Tibial artery (tissue), 4 donors: ENCODE measurements at regions not wholly inside any gene's neighbourhood (a gene's known extent, or its start where the extent isn't known, plus 50 kb on each side); places are given as distances from the start of the nearest gene placed in this dataset.

Source experiments
- DNase-seq, 2 donors: peaks; one replicate each; pipeline ENCODE4 v3.0.0-alpha.2; 2019
- H3K27ac ChIP-seq, 2 donors: fragments of 200-600 bp; sonication (generic) in 1 of 2; 1 replicate in 1 of 2; 2 replicates in 1 of 2; pipeline ENCODE4 v1.5.1; 2018 to 2019; ENCODE audit warnings: mild to moderate bottlenecking in 1 of 2
- H3K27me3 ChIP-seq, 2 donors: fragments of 200-600 bp; sonication (generic) in 1 of 2; one replicate each; pipeline versions ENCODE4 v1.5.1 to v1.6.0; 2016 to 2019
- H3K36me3 ChIP-seq, 3 donors: fragments of 200-600 bp; sonication (generic) in 2 of 3; one replicate each; pipeline ENCODE4 v1.5.1; 2016 to 2019; ENCODE audit warnings: mild to moderate bottlenecking in 2 of 3
- H3K4me1 ChIP-seq, 4 donors: fragments of 200-600 bp; sonication (generic) in 2 of 4; 1 replicate in 3 of 4; 2 replicates in 1 of 4; pipeline ENCODE4 v1.5.1; 2016 to 2019
- H3K4me3 ChIP-seq, 2 donors: fragments of 200-600 bp; sonication (generic) in 1 of 2; 1 replicate in 1 of 2; 2 replicates in 1 of 2; pipeline ENCODE4 v1.5.1; 2018 to 2019; ENCODE audit warnings: mild to moderate bottlenecking in 2 of 2
- H3K9me3 ChIP-seq, 3 donors: fragments of 200-600 bp; sonication (generic) in 1 of 3; one replicate each; pipeline ENCODE4 v1.5.1; 2016 to 2019
- intact Hi-C: fragments of 100-400 bp; cut with DNase I; formaldehyde crosslinking; loops from one replicate; pipeline ENCODE4 v1.15.0; 2023; ENCODE audit warnings: low total_unique reads
- TF ChIP-seq, protein P1 (sequence below), 2 experiments: fragments of 200-600 bp in 1 of 2; fragments of 450-650 bp in 1 of 2; IDR thresholded peaks; one replicate each; pipeline ENCODE4 v1.5.1; 2017 to 2019; ENCODE audit warnings: antibody characterized with exemption in 2 of 2, mild to moderate bottlenecking in 1 of 2, moderate library complexity in 1 of 2

DNA sequence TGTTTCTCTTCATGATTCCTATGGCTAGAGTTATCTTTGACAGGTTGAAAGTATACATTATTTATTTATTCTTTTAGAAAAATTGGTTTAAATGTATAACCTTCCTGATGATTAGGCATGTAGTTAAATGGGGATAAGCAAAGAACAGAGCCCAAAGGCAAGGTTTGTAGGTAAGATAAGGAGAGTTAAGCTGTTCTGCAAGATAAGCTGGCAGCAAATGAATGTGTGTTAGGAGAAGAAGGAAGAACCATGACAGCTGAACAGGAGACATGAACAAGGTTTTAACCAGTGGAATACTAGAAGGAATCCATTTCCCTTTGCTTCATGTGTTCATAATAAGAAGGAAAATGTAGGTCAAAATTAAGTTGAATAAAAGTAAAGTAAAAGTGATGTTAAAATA is 1330.1 kb upstream of the USP15 start:
- no peak overlapping the region for H3K4me3 ChIP-seq
- H3K27ac ChIP-seq, result no peak overlapping the region
- H3K4me1 ChIP-seq, result peaks cover 0 to 5% (median 0%) of the 10 kb centered on the region in 4 donors
- intact Hi-C loops, result no loop called here
- no peaks in the 10 kb centered on the region for H3K27me3 ChIP-seq
- DNase-seq, result no peak
- peaks cover 0 to 9% (median 3%) of the 10 kb centered on the region in 3 donors for H3K9me3 ChIP-seq
- TF ChIP-seq, protein P1, sequence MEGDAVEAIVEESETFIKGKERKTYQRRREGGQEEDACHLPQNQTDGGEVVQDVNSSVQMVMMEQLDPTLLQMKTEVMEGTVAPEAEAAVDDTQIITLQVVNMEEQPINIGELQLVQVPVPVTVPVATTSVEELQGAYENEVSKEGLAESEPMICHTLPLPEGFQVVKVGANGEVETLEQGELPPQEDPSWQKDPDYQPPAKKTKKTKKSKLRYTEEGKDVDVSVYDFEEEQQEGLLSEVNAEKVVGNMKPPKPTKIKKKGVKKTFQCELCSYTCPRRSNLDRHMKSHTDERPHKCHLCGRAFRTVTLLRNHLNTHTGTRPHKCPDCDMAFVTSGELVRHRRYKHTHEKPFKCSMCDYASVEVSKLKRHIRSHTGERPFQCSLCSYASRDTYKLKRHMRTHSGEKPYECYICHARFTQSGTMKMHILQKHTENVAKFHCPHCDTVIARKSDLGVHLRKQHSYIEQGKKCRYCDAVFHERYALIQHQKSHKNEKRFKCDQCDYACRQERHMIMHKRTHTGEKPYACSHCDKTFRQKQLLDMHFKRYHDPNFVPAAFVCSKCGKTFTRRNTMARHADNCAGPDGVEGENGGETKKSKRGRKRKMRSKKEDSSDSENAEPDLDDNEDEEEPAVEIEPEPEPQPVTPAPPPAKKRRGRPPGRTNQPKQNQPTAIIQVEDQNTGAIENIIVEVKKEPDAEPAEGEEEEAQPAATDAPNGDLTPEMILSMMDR (IDR thresholded peaks at IDR 0.05), result no peak
- no peaks in the 10 kb centered on the region for H3K36me3 ChIP-seq

DNA sequence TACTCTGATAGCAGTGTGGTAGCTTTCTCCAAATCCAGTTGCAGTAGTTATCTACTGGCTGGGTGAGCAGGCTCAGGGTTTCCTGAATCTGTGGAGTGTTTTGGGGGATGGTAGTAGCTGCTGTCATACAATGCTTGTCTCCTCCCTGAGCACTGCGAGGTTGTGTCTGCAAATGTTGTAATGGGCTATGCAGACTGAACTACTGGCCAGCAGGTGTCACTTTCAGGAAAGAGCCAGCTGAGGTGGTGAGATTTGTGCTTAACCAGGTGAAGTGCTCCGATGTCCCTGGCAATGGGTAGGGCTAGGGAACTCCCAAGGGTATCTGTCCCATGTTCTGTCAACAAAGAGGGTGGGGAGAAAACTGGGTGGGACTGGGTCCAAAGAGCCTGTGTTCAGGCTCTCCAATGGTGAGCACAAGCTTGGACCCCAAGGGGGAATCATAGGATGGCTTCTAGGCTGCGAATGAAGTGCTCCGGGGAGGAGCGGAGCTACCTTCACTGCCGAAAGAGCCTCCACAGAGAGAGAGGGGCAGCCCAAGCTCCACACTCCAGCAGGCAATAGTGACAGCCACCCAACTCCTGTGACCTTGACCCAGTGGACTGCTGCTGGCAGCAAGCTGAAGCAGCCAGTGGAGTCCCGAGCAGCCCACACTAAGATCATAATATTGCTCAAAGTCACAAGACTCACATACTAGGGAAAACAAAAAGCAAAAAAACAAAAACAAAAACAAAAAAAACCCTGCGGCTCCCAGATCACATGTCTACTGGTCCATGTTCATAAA is 1324.0 kb upstream of the USP15 start:
- no peaks in the 10 kb centered on the region for H3K27me3 ChIP-seq
- H3K4me3 ChIP-seq, result no peak overlapping the region
- H3K27ac ChIP-seq, result no peak overlapping the region
- DNase-seq, result no peak
- TF ChIP-seq, protein P1 (IDR thresholded peaks at IDR 0.05), result no peak
- H3K9me3 ChIP-seq, result peaks cover 0 to 17% (median 3%) of the 10 kb centered on the region in 3 donors
- no peaks in the 10 kb centered on the region for H3K36me3 ChIP-seq
- no peaks in the 10 kb centered on the region for H3K4me1 ChIP-seq
- intact Hi-C loops, result no loop called here

DNA sequence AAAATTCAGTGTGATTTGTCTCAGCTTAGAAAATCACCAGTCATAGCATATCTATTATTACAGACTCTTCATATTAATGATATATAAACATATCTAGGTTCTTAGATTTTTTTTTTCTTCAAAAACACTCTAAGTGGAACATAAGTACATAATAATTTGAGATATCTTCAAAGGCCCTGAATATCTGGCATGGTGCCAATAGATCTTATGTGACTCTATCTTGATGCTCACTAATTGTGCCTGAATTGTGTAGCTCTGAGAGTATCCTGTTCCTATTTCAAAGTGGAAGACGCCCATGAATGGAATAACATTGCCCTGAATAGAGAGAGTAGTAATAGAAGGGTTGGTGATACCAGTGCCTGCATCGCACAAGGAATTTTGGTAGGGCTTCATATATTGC is 1312.7 kb upstream of the USP15 start:
- H3K9me3 ChIP-seq, result no peaks in the 10 kb centered on the region
- H3K36me3 ChIP-seq, result no peaks in the 10 kb centered on the region
- no peak overlapping the region for H3K27ac ChIP-seq
- no peaks in the 10 kb centered on the region for H3K27me3 ChIP-seq
- intact Hi-C loops, result no loop called here
- DNase-seq, result no peak
- no peak overlapping the region for H3K4me3 ChIP-seq
- TF ChIP-seq, protein P1 (IDR thresholded peaks at IDR 0.05), result no peak
- no peaks in the 10 kb centered on the region for H3K4me1 ChIP-seq

DNA sequence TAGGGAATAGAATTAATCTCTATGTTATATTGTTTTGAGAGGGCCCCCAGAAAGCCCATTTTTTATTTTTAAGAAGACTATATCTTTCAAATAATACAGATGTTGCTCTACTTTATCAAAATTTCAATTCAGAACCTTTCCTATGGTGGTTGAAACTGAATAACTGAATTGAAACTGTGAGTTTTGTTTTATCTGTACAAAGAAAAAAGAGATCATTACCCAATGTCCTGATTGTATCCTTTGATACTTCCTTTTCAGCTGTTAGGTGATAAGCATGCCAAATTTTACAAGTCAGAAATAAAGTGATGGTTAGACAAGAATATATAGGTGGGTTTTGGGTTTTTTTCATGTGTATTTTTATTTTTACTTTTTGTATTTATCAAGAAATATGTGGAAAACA is 1293.1 kb upstream of the USP15 start:
- TF ChIP-seq, protein P1 (IDR thresholded peaks at IDR 0.05), result no peak
- DNase-seq, result no peak
- Histone ChIP-seq H3K4me3 (no peak overlapping the region), H3K27ac (no peak overlapping the region), H3K27me3 (no peaks in the 10 kb centered on the region), H3K4me1 (no peaks in the 10 kb centered on the region), H3K36me3 (no peaks in the 10 kb centered on the region), H3K9me3 (no peaks in the 10 kb centered on the region)
- intact Hi-C loops, result no loop called here

DNA sequence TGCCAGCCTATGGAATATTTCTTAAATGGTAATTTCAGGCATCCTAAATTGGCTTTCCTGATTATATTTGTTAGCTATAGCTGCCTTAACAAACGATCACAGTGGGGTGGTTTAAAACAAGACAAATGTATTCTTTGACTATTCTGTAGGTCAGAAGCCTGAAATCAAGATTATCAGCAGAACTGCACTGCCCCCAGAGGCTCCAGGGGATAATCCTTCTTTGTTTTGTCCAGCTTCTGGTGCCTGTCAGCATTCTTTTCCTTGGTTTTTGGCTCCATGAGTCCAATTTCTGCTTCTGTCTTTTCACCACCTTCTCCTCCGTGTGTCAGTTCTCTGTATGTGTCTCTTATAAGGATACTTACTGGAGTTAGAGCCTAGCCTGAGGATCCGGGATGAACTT is 1282.2 kb upstream of the USP15 start:
- no peak for DNase-seq
- H3K27ac ChIP-seq, result no peak overlapping the region
- H3K9me3 ChIP-seq, result no peaks in the 10 kb centered on the region
- no peak overlapping the region for H3K4me3 ChIP-seq
- TF ChIP-seq, protein P1 (IDR thresholded peaks at IDR 0.05), result no peak
- no peaks in the 10 kb centered on the region for H3K4me1 ChIP-seq
- intact Hi-C loops, result no loop called here
- no peaks in the 10 kb centered on the region for H3K36me3 ChIP-seq
- H3K27me3 ChIP-seq, result no peaks in the 10 kb centered on the region
